GM23338 (cell line): ENCODE measurements at regions not wholly inside any gene's neighbourhood (a gene's known extent, or its start where the extent isn't known, plus 50 kb on each side); places are given as distances from the start of the nearest gene placed in this dataset.

Source experiments
- CREB1 ChIP-seq: fragments of 250-450 bp; sonication (Bioruptor Pico); IDR thresholded peaks from 2 replicates; pipeline ENCODE4 v1.5.0; 2020; ENCODE audit warnings: low read depth, mild to moderate bottlenecking, moderate library complexity
- EZH2 ChIP-seq: fragments of 200-600 bp; sonication (generic); IDR thresholded peaks from one replicate; pipeline ENCODE4 v1.8.0; 2017; ENCODE audit warnings: antibody characterized with exemption, mild to moderate bottlenecking, low read depth; ENCODE audit not compliant: unreplicated experiment
- EZH2phosphoT487 ChIP-seq: fragments of 200-600 bp; sonication (generic); IDR thresholded peaks from one replicate; pipeline ENCODE4 v1.8.1; 2018; ENCODE audit warnings: antibody characterized with exemption; ENCODE audit not compliant: unreplicated experiment
- JUNB ChIP-seq: IDR thresholded peaks from one replicate; pipeline ENCODE4 v1.6.1; 2016; ENCODE audit warnings: antibody characterized with exemption; ENCODE audit not compliant: unreplicated experiment
- NANOG ChIP-seq: IDR thresholded peaks from 2 replicates; pipeline ENCODE4 v1.6.1; 2016; ENCODE audit warnings: antibody characterized with exemption, borderline replicate concordance
- POLR2AphosphoS5 ChIP-seq: IDR thresholded peaks from 2 replicates; pipeline ENCODE4 v1.6.1; 2016; ENCODE audit warnings: antibody characterized with exemption, low read depth
- STAT1 ChIP-seq: IDR thresholded peaks from one replicate; pipeline ENCODE4 v1.6.1; 2016; ENCODE audit warnings: antibody characterized with exemption; ENCODE audit not compliant: unreplicated experiment
- ZNF114 ChIP-seq: fragments of 250-450 bp; sonication (Bioruptor Pico); IDR thresholded peaks from 2 replicates; pipeline ENCODE4 v1.5.0; 2020; ENCODE audit warnings: mild to moderate bottlenecking, moderate library complexity
- ZNF331 ChIP-seq: fragments of 250-450 bp; sonication (Bioruptor Pico); IDR thresholded peaks from 2 replicates; pipeline ENCODE4 v1.5.0; 2020; ENCODE audit warnings: low read depth, mild to moderate bottlenecking, moderate library complexity
- TF ChIP-seq, protein P1 (sequence below), 2 experiments: fragments of 200-600 bp in 1 of 2; sonication (generic) in 1 of 2; conservative IDR thresholded peaks; 2 replicates each; pipeline versions ENCODE4 v1.5.1 to v1.6.1; 2016 to 2017; ENCODE audit warnings: antibody characterized with exemption in 2 of 2, low read depth in 2 of 2, mild to moderate bottlenecking in 2 of 2, moderate library complexity in 1 of 2
- TF ChIP-seq, protein P2 (sequence below): IDR thresholded peaks from one replicate; pipeline ENCODE4 v1.6.1; 2018; ENCODE audit warnings: antibody characterized with exemption; ENCODE audit not compliant: unreplicated experiment
- TF ChIP-seq, protein P3 (sequence below): fragments of 250-450 bp; sonication (Bioruptor Pico); IDR thresholded peaks from 2 replicates; pipeline ENCODE4 v1.5.0; 2020; ENCODE audit warnings: mild to moderate bottlenecking, moderate library complexity
- TF ChIP-seq, protein P4 (sequence below): IDR thresholded peaks from 2 replicates; pipeline ENCODE4 v1.6.1; 2016; ENCODE audit warnings: antibody characterized with exemption

DNA sequence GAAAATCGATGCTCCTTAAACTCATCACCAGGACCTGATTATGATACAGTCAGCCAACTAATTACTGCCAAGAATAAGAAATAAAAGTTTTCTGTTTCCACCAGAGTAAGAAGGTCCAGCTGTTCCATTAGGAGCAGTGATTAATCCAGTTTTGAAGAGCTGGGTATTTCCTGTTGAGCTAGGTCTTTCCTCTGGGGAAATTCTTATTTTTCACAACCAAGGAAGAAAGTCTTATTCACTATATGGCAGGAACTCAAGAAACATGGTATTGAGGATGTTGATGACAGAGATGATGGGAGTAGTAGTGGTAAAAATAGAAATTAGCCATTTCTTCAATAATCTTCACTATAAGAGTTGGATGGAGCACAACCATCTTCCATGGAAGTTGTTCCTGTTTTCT, 374.6 kb upstream of the RUNX1 start:
- TF ChIP-seq POLR2AphosphoS5 (no peak), EZH2 (no peak), EZH2phosphoT487 (no peak), CREB1 (CRISPR knock-in tag) (no peak), STAT1 (no peak), ZNF114 (CRISPR knock-in tag) (no peak), JUNB (no peak), ZNF331 (CRISPR knock-in tag) (no peak), NANOG (no peak)
- TF ChIP-seq, protein P1, sequence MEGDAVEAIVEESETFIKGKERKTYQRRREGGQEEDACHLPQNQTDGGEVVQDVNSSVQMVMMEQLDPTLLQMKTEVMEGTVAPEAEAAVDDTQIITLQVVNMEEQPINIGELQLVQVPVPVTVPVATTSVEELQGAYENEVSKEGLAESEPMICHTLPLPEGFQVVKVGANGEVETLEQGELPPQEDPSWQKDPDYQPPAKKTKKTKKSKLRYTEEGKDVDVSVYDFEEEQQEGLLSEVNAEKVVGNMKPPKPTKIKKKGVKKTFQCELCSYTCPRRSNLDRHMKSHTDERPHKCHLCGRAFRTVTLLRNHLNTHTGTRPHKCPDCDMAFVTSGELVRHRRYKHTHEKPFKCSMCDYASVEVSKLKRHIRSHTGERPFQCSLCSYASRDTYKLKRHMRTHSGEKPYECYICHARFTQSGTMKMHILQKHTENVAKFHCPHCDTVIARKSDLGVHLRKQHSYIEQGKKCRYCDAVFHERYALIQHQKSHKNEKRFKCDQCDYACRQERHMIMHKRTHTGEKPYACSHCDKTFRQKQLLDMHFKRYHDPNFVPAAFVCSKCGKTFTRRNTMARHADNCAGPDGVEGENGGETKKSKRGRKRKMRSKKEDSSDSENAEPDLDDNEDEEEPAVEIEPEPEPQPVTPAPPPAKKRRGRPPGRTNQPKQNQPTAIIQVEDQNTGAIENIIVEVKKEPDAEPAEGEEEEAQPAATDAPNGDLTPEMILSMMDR (conservative IDR thresholded peaks at IDR 0.05; ENCODE audit: low read depth in 2 of 2), result no peak
- TF ChIP-seq, protein P2, sequence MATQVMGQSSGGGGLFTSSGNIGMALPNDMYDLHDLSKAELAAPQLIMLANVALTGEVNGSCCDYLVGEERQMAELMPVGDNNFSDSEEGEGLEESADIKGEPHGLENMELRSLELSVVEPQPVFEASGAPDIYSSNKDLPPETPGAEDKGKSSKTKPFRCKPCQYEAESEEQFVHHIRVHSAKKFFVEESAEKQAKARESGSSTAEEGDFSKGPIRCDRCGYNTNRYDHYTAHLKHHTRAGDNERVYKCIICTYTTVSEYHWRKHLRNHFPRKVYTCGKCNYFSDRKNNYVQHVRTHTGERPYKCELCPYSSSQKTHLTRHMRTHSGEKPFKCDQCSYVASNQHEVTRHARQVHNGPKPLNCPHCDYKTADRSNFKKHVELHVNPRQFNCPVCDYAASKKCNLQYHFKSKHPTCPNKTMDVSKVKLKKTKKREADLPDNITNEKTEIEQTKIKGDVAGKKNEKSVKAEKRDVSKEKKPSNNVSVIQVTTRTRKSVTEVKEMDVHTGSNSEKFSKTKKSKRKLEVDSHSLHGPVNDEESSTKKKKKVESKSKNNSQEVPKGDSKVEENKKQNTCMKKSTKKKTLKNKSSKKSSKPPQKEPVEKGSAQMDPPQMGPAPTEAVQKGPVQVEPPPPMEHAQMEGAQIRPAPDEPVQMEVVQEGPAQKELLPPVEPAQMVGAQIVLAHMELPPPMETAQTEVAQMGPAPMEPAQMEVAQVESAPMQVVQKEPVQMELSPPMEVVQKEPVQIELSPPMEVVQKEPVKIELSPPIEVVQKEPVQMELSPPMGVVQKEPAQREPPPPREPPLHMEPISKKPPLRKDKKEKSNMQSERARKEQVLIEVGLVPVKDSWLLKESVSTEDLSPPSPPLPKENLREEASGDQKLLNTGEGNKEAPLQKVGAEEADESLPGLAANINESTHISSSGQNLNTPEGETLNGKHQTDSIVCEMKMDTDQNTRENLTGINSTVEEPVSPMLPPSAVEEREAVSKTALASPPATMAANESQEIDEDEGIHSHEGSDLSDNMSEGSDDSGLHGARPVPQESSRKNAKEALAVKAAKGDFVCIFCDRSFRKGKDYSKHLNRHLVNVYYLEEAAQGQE, result no peak
- TF ChIP-seq, protein P3, sequence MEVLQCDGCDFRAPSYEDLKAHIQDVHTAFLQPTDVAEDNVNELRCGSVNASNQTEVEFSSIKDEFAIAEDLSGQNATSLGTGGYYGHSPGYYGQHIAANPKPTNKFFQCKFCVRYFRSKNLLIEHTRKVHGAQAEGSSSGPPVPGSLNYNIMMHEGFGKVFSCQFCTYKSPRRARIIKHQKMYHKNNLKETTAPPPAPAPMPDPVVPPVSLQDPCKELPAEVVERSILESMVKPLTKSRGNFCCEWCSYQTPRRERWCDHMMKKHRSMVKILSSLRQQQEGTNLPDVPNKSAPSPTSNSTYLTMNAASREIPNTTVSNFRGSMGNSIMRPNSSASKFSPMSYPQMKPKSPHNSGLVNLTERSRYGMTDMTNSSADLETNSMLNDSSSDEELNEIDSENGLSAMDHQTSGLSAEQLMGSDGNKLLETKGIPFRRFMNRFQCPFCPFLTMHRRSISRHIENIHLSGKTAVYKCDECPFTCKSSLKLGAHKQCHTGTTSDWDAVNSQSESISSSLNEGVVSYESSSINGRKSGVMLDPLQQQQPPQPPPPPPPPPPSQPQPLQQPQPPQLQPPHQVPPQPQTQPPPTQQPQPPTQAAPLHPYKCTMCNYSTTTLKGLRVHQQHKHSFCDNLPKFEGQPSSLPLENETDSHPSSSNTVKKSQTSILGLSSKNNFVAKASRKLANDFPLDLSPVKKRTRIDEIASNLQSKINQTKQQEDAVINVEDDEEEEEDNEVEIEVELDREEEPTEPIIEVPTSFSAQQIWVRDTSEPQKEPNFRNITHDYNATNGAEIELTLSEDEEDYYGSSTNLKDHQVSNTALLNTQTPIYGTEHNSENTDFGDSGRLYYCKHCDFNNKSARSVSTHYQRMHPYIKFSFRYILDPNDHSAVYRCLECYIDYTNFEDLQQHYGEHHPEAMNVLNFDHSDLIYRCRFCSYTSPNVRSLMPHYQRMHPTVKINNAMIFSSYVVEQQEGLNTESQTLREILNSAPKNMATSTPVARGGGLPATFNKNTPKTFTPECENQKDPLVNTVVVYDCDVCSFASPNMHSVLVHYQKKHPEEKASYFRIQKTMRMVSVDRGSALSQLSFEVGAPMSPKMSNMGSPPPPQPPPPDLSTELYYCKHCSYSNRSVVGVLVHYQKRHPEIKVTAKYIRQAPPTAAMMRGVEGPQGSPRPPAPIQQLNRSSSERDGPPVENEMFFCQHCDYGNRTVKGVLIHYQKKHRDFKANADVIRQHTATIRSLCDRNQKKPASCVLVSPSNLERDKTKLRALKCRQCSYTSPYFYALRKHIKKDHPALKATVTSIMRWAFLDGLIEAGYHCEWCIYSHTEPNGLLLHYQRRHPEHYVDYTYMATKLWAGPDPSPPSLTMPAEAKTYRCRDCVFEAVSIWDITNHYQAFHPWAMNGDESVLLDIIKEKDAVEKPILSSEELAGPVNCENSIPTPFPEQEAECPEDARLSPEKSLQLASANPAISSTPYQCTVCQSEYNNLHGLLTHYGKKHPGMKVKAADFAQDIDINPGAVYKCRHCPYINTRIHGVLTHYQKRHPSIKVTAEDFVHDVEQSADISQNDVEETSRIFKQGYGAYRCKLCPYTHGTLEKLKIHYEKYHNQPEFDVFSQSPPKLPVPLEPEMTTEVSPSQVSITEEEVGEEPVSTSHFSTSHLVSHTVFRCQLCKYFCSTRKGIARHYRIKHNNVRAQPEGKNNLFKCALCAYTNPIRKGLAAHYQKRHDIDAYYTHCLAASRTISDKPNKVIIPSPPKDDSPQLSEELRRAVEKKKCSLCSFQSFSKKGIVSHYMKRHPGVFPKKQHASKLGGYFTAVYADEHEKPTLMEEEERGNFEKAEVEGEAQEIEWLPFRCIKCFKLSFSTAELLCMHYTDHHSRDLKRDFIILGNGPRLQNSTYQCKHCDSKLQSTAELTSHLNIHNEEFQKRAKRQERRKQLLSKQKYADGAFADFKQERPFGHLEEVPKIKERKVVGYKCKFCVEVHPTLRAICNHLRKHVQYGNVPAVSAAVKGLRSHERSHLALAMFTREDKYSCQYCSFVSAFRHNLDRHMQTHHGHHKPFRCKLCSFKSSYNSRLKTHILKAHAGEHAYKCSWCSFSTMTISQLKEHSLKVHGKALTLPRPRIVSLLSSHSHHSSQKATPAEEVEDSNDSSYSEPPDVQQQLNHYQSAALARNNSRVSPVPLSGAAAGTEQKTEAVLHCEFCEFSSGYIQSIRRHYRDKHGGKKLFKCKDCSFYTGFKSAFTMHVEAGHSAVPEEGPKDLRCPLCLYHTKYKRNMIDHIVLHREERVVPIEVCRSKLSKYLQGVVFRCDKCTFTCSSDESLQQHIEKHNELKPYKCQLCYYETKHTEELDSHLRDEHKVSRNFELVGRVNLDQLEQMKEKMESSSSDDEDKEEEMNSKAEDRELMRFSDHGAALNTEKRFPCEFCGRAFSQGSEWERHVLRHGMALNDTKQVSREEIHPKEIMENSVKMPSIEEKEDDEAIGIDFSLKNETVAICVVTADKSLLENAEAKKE, result no peak
- TF ChIP-seq, protein P4, sequence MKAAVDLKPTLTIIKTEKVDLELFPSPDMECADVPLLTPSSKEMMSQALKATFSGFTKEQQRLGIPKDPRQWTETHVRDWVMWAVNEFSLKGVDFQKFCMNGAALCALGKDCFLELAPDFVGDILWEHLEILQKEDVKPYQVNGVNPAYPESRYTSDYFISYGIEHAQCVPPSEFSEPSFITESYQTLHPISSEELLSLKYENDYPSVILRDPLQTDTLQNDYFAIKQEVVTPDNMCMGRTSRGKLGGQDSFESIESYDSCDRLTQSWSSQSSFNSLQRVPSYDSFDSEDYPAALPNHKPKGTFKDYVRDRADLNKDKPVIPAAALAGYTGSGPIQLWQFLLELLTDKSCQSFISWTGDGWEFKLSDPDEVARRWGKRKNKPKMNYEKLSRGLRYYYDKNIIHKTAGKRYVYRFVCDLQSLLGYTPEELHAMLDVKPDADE, result no peak
